ENCODE measurements at regions not wholly inside any gene's neighbourhood (a gene's known extent, or its start where the extent isn't known, plus 50 kb on each side); places are given as distances from the start of the nearest gene placed in this dataset.

DNA sequence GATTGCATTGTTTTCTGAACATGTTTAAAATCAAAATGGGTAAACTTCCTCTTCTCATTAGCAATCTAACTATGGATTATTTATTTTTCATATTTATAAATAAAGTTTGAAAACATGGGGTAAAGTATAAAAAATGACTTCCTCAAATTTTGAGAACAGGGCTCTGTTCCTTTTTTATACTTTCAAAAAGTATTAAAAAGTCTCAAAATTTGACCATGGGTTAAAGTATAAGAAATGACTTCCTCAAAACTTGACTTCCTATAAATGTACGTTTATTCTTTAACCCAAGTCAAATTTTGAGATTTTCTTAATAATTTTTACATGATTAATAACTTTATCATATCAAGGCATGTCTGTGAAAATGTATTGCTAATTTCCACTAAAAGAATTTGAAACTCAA lies 512.4 kb downstream of the GALR1 start:
- no peak for TF ChIP-seq TCF7L2 (IDR thresholded peaks at IDR 0.05; ENCODE audit: low read depth, low read length)
- TF ChIP-seq, protein P1, sequence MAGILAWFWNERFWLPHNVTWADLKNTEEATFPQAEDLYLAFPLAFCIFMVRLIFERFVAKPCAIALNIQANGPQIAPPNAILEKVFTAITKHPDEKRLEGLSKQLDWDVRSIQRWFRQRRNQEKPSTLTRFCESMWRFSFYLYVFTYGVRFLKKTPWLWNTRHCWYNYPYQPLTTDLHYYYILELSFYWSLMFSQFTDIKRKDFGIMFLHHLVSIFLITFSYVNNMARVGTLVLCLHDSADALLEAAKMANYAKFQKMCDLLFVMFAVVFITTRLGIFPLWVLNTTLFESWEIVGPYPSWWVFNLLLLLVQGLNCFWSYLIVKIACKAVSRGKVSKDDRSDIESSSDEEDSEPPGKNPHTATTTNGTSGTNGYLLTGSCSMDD (CRISPR knock-in tag; IDR thresholded peaks at IDR 0.05), result no peak
- no peak for TF ChIP-seq RAD21 (CRISPR knock-in tag; IDR thresholded peaks at IDR 0.05)
- no peak for TF ChIP-seq ZNF138 (CRISPR knock-in tag; IDR thresholded peaks at IDR 0.05; ENCODE audit: low read depth)

Measured in HepG2 (cell line).